SK-N-SH (cell line): ENCODE measurements at regions not wholly inside any gene's neighbourhood (a gene's known extent, or its start where the extent isn't known, plus 50 kb on each side); places are given as distances from the start of the nearest gene placed in this dataset.

Experiments used
- POLR2AphosphoS5 ChIP-seq: IDR thresholded peaks from 2 replicates; pipeline ENCODE4 v1.6.1; 2012; ENCODE audit warnings: low read depth, low read length
- SIN3A ChIP-seq: IDR thresholded peaks from 2 replicates; pipeline ENCODE4 v1.6.1; 2012; ENCODE audit warnings: low read depth, mild to moderate bottlenecking, low read length, moderate library complexity, borderline replicate concordance
- TAF1 ChIP-seq: IDR thresholded peaks from 2 replicates; pipeline ENCODE4 v1.6.1; 2012; ENCODE audit warnings: low read depth, mild to moderate bottlenecking, low read length, moderate library complexity, borderline replicate concordance
- TF ChIP-seq, protein P1 (sequence below): fragments of 200-600 bp; sonication (generic); IDR thresholded peaks from 2 replicates; pipeline ENCODE4 v1.6.1; 2017; ENCODE audit warnings: antibody characterized with exemption, mild to moderate bottlenecking, moderate library complexity

DNA sequence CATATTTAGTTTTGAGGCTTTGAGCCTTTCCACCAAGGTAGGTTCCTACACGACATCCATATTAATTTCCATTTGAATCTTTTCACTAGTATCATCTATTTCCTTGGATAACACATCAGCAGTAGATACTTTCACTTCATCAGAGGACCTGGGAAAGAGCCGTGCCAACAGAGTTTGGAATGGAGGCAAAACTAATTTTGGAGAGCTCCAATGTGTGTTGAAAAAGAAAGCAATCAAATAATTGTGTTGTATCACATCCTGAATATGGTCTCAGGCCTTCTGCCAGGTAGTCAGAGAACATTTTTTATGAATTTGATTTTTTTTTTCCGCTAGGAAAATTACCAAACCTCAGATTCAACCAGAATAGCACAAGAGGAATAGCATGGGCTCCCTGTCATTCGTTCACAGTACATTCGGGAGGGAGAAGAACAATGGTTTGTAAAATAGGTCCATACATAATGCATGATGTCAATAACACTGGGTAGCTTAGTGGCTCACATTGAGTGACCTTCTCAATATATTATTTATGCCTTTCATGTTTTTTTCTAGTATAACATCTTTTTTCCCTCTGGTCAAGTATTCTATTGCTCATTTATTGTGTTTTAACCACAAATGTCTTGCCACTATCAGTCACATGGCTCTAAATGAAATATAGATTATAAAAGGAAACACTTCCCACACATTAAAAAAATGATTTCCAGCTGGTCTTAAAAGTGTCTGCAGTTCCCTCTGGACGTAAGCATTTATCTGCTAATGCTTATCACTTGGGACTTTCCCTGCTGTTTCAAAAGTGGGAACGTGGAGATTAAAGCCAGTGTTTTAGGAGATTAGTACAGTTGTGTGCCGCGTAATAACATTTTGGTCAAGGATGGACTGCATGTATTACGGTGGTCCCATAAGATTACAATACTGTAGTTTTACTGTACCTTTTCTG, 68.6 kb upstream of the RAPH1 start:
- TF ChIP-seq TAF1 (no peak), POLR2AphosphoS5 (no peak), SIN3A (no peak)
- TF ChIP-seq, protein P1, sequence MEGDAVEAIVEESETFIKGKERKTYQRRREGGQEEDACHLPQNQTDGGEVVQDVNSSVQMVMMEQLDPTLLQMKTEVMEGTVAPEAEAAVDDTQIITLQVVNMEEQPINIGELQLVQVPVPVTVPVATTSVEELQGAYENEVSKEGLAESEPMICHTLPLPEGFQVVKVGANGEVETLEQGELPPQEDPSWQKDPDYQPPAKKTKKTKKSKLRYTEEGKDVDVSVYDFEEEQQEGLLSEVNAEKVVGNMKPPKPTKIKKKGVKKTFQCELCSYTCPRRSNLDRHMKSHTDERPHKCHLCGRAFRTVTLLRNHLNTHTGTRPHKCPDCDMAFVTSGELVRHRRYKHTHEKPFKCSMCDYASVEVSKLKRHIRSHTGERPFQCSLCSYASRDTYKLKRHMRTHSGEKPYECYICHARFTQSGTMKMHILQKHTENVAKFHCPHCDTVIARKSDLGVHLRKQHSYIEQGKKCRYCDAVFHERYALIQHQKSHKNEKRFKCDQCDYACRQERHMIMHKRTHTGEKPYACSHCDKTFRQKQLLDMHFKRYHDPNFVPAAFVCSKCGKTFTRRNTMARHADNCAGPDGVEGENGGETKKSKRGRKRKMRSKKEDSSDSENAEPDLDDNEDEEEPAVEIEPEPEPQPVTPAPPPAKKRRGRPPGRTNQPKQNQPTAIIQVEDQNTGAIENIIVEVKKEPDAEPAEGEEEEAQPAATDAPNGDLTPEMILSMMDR, result no peak
